ENCODE measurements at regions not wholly inside any gene's neighbourhood (a gene's known extent, or its start where the extent isn't known, plus 50 kb on each side); places are given as distances from the start of the nearest gene placed in this dataset.

DNA sequence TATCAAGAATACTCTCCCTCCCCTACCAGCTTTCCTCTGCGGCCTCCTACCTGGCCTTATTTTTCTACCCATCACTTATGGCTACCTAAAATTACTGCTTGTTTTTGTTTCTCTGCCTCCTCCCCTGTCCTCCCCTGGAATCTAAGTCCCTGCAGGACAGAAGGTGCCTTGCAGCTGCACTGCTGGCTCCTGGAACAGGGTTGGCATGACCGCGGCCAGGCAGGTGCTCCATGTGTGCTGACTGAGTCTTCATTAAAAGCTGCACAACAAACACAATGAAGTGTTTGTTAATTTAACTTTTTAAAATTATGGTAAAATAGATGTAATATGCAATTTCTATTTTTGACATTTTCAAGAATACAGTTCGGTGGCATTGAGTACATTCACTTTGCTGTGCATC lies 171.9 kb upstream of the FHL2 start:
- no peak for FAIRE-seq

DNA sequence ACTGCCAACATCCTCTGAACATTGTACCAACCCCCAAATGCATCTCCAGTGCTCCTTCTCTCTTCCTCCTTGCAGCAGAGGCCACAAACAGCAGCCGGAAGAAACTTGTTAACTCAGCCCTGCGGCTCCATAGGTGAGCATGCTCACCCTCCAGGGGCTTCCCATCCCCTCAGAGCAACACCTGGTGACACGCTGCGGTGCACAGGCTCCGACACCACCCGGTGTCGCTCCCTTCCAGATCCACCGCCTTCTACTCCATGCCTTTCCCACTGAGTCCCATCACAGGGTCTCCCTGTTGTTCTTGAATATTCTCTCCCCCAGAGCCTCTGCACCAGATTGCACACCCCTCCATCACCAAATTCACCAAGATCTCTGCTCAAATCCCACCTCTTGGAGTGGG lies 171.5 kb upstream of the FHL2 start:
- TF ChIP-seq PAX5 (IDR thresholded peaks at IDR 0.05; ENCODE audit: insufficient read depth, low read length, severe bottlenecking) (no peak), POLR2AphosphoS5 (IDR thresholded peaks at IDR 0.05; ENCODE audit: low read depth, low read length) (no peak), SPI1 (IDR thresholded peaks at IDR 0.05; ENCODE audit: low read depth, low read length) (no peak), POU2F2 (IDR thresholded peaks at IDR 0.05; ENCODE audit: low read depth, low read length) (no peak), POLR2A (IDR thresholded peaks at IDR 0.05; ENCODE audit: low read depth, low read length) (no peak), TAF1 (IDR thresholded peaks at IDR 0.05; ENCODE audit: low read depth, low read length) (no peak)

More for the DNA sequence above, 171.9 kb upstream of the FHL2 start:
- TF ChIP-seq POLR2A (IDR thresholded peaks at IDR 0.05; ENCODE audit: low read depth, low read length) (no peak), POU2F2 (IDR thresholded peaks at IDR 0.05; ENCODE audit: low read depth, low read length) (no peak), PAX5 (IDR thresholded peaks at IDR 0.05; ENCODE audit: insufficient read depth, low read length, severe bottlenecking) (no peak), POLR2AphosphoS5 (IDR thresholded peaks at IDR 0.05; ENCODE audit: low read depth, low read length) (no peak), SPI1 (IDR thresholded peaks at IDR 0.05; ENCODE audit: low read depth, low read length) (no peak), TAF1 (IDR thresholded peaks at IDR 0.05; ENCODE audit: low read depth, low read length) (no peak)
- no peak for DNase-seq (ENCODE audit: insufficient read length, low spot score)

DNA sequence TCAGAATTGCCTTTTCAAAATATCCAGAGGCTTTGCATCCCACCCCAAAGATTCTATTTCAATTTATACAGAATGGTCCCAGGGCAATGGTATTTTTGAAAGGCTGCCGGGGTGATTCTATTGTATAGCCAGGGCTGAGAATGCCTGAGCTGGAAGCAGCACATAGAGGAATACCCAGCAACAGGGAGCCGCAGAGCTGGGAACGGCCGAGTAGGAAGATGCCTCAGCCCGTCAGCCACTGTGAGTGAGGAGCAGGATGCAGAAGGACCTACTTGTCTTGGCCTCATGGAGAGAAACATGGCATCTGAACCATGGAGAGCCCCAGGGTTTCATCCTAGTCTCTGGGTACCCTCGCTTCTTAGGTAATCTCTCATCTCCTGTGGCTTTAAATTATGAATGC lies 170.8 kb upstream of the FHL2 start:
- TF ChIP-seq POLR2AphosphoS5 (IDR thresholded peaks at IDR 0.05; ENCODE audit: low read depth, low read length) (no peak), POU2F2 (IDR thresholded peaks at IDR 0.05; ENCODE audit: low read depth, low read length) (no peak), SPI1 (IDR thresholded peaks at IDR 0.05; ENCODE audit: low read depth, low read length) (no peak), PAX5 (IDR thresholded peaks at IDR 0.05; ENCODE audit: insufficient read depth, low read length, severe bottlenecking) (no peak), TAF1 (IDR thresholded peaks at IDR 0.05; ENCODE audit: low read depth, low read length) (no peak), POLR2A (IDR thresholded peaks at IDR 0.05; ENCODE audit: low read depth, low read length) (no peak)
- FAIRE-seq = no peak
- no peak for DNase-seq (ENCODE audit: insufficient read length, low spot score)

More for the DNA sequence above, 171.5 kb upstream of the FHL2 start:
- no peak for FAIRE-seq
- no peak for DNase-seq (ENCODE audit: insufficient read length, low spot score)

DNA sequence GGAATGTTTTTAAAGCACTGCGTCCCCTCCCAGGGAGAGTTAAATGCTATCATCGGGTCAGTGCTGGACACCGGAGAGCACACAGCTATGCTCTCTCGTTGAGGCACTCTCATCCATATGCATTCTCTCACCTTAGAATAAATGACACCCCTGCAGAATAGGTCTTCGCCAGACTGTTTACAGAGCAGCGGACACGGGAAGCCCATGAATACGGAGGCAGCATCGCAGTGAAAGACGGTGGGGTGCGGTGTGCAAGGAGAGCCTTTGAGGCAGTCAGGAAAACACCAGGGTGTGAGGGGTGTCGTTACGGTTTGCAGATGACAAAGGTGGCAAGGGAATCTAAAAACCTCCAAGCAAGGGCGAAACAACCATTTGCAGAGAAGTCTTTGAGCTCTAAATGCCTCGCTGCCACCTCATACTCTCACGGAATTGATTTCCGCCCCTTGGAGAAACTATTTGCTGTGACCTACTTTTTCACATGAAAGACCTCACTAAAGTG lies 169.2 kb upstream of the FHL2 start:
- DNase-seq (ENCODE audit: insufficient read length, low spot score) (no peak), FAIRE-seq (no peak)
- no peak for TF ChIP-seq POLR2A (IDR thresholded peaks at IDR 0.05; ENCODE audit: low read depth, low read length)
- no peak for TF ChIP-seq TAF1 (IDR thresholded peaks at IDR 0.05; ENCODE audit: low read depth, low read length)

DNA sequence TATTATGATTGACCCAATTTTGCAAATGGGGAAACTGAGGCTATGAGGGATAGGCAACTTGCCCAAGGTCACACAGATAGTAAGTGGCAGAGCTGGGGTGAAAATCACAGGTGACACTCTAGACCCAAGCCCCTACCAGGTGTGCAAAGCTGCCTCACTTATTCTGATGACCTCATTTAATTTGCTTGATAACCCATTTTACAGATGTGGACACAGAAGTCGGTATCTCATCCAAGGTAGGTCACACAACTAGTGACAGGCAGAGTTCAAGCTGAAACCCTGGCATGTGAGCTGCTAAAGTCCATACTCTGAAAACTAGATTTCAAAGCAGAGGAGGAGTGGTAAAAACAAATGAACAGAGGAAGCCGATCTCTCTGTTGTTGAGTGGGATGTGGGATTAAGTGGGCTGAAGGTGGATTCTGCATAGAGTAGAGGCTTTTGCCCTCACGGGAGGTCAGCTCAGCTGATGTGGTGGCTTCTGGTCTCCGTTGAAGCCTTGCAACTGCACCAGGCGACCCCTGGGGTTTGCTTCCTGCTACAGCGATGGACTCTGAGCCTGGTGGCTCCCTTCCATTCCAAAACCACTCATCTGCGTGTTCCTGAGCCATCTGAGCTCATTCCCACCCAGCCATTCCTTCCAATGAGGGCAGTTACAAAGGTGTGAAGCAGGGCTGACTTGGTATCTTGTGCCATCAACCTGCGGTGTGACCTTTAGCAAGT lies 164.3 kb upstream of the FHL2 start:
- FAIRE-seq (no peak), DNase-seq (ENCODE audit: insufficient read length, low spot score) (no peak)
- no peak for TF ChIP-seq POLR2AphosphoS5 (IDR thresholded peaks at IDR 0.05; ENCODE audit: low read depth, low read length)
- TF ChIP-seq POU2F2 (IDR thresholded peaks at IDR 0.05; ENCODE audit: low read depth, low read length) = no peak
- no peak for TF ChIP-seq POLR2A (IDR thresholded peaks at IDR 0.05; ENCODE audit: low read depth, low read length)
- no peak for TF ChIP-seq PAX5 (IDR thresholded peaks at IDR 0.05; ENCODE audit: insufficient read depth, low read length, severe bottlenecking)
- no peak for TF ChIP-seq TAF1 (IDR thresholded peaks at IDR 0.05; ENCODE audit: low read depth, low read length)
- TF ChIP-seq SPI1 (IDR thresholded peaks at IDR 0.05; ENCODE audit: low read depth, low read length) = no peak

DNA sequence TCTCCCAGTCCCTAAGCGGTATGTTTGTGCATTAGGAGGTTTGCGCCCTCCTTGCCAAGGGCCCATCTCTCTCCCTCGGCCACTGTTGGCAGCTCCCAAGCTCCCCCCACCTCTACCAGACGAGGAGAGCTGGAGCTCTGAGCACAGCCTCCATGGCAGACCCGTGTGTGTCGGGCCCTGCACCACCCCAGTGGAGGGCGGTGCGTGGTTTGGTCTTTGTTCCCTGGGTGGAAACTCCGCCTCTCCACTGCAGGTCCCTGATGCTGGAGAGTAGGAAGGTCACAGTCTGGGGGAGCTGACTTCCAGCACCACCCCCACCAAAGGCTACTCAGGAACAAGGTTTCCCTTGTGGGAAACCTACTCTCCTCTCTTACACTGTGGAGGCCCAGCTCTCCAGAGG lies 162.6 kb upstream of the FHL2 start:
- DNase-seq (ENCODE audit: insufficient read length, low spot score) = no peak
- TF ChIP-seq SPI1 (IDR thresholded peaks at IDR 0.05; ENCODE audit: low read depth, low read length) = no peak
- TF ChIP-seq TAF1 (IDR thresholded peaks at IDR 0.05; ENCODE audit: low read depth, low read length) = no peak
- TF ChIP-seq POLR2AphosphoS5 (IDR thresholded peaks at IDR 0.05; ENCODE audit: low read depth, low read length) = no peak
- no peak for TF ChIP-seq POLR2A (IDR thresholded peaks at IDR 0.05; ENCODE audit: low read depth, low read length)
- no peak for TF ChIP-seq PAX5 (IDR thresholded peaks at IDR 0.05; ENCODE audit: insufficient read depth, low read length, severe bottlenecking)
- TF ChIP-seq POU2F2 (IDR thresholded peaks at IDR 0.05; ENCODE audit: low read depth, low read length) = no peak
- FAIRE-seq = no peak

DNA sequence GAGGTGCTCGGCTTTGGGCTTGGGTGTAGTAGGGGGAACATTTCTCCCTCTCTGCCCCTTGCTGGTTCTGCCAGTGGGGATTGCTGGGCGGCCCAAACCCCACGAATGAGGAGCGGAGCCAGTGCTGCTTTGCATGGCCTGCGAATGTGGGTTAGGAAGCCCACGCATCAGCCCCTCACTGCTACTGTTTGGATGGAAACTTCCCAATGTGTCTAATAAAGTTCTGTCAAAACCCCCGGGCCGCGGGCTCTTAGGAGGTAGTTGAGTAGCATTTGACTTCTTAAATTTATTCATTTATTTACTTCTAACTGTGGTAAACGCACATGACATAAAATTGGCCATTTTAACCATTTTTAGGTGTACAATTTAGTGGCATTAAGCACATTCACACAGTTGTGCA lies 161.3 kb upstream of the FHL2 start:
- FAIRE-seq (no peak), DNase-seq (ENCODE audit: insufficient read length, low spot score) (no peak)
- TF ChIP-seq SPI1 (IDR thresholded peaks at IDR 0.05; ENCODE audit: low read depth, low read length) (no peak), PAX5 (IDR thresholded peaks at IDR 0.05; ENCODE audit: insufficient read depth, low read length, severe bottlenecking) (no peak), POLR2A (IDR thresholded peaks at IDR 0.05; ENCODE audit: low read depth, low read length) (no peak), POU2F2 (IDR thresholded peaks at IDR 0.05; ENCODE audit: low read depth, low read length) (no peak)

DNA sequence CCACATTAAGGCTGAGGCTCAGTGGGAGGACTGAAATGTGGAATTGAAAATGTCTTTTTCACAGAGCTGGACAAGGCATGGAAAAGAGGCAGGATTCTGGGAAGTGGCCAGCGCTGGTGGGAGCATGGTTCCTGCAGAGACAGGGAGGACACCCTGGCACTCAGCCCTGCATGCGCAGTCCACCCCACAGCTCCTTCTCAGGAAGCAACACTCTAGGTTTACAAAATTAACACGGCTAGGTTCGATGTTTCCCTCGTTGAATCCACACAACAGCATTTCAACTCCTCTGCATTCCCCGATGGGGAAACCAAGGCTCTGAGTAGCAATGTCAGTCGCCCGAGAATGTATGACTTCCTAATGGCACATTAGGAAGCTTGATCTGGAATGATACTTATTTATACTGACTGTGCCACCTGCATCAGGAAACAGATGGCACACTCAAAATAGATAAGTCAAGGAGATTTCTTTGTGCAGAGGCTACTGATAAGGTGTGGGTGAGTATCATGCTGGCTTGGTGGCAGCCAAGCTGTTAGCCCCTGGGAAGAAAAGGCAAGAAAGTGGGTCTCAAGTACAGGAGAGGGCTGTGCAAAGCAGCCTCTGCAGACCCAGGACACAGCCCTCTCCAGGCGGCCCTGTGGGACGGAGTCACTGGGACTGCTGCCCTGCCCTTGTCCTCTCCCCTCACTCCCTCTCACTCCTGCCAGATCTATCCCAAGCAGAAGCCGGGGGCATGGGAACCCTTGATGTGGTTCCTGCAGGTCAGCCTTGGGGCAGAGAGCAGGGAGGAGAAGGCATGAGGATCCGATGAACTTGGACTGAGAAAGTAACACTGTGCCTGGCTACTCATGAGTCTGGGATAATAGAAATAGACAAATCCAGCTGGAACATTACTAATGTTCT lies 158.4 kb upstream of the FHL2 start:
- TF ChIP-seq TAF1 (IDR thresholded peaks at IDR 0.05; ENCODE audit: low read depth, low read length) = no peak
- TF ChIP-seq SPI1 (IDR thresholded peaks at IDR 0.05; ENCODE audit: low read depth, low read length) = no peak
- TF ChIP-seq POU2F2 (IDR thresholded peaks at IDR 0.05; ENCODE audit: low read depth, low read length) = no peak
- no peak for TF ChIP-seq POLR2A (IDR thresholded peaks at IDR 0.05; ENCODE audit: low read depth, low read length)
- no peak for TF ChIP-seq PAX5 (IDR thresholded peaks at IDR 0.05; ENCODE audit: insufficient read depth, low read length, severe bottlenecking)
- no peak for TF ChIP-seq POLR2AphosphoS5 (IDR thresholded peaks at IDR 0.05; ENCODE audit: low read depth, low read length)
- FAIRE-seq = no peak
- DNase-seq (ENCODE audit: insufficient read length, low spot score) = no peak

DNA sequence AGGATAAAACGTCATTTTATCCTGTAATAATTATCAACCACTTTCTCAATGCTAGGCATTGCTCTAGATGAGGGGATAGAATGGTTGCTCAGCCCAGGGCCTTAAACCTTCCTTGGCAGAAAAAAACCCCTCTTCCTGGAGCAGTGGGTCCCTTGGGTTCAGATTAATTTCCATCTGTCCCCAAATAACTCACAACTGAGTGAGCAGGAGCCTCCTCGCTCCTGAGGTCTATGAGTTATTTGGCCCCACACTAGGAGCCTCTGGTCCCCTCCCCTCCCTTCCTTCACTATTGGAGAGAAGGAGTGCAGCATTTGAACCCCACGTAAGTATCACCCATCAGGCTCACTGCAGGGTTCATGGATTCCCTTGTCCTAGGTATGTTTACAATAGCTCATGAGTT lies 157.5 kb upstream of the FHL2 start:
- TF ChIP-seq POU2F2 (IDR thresholded peaks at IDR 0.05; ENCODE audit: low read depth, low read length) = no peak
- TF ChIP-seq TAF1 (IDR thresholded peaks at IDR 0.05; ENCODE audit: low read depth, low read length) = no peak
- no peak for TF ChIP-seq POLR2A (IDR thresholded peaks at IDR 0.05; ENCODE audit: low read depth, low read length)
- no peak for TF ChIP-seq POLR2AphosphoS5 (IDR thresholded peaks at IDR 0.05; ENCODE audit: low read depth, low read length)
- TF ChIP-seq PAX5 (IDR thresholded peaks at IDR 0.05; ENCODE audit: insufficient read depth, low read length, severe bottlenecking) = no peak
- no peak for TF ChIP-seq SPI1 (IDR thresholded peaks at IDR 0.05; ENCODE audit: low read depth, low read length)
- DNase-seq (ENCODE audit: insufficient read length, low spot score) (no peak), FAIRE-seq (no peak)
